ENCODE measurements at regions not wholly inside any gene's neighbourhood (a gene's known extent, or its start where the extent isn't known, plus 50 kb on each side); places are given as distances from the start of the nearest gene placed in this dataset.

DNA sequence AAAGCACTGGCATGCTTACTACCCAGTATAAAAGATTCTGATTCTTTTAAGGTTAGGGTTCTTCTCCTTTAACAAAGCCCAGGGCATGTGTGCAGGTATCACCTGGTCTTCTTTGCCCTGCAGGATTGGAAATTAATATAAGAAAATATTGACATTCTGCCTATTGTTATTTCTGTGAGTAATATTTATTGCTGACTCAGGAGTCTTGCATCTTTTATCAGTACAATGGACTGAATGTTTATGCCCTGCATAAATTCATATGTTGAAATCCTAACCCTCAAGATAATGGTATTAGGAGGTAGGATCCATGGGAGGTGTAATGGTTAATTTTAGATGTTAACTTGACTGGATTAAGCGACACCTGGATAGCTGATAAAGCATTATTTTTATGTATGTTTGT is 189.0 kb downstream of the LRRC70 start:
- no peak overlapping the region for H3K4me3 ChIP-seq
- DNase-seq (ENCODE audit: extremely low read depth in 1 of 4, low spot score in 3 of 4), result no peak
- no peaks in the 10 kb centered on the region for H3K36me3 ChIP-seq (ENCODE audit: control insufficient read depth, insufficient read depth, low read length)
- no peaks in the 10 kb centered on the region for H3K4me1 ChIP-seq (replicated peaks in 1 of 2; ENCODE audit: control insufficient read depth in 2 of 2, insufficient read depth in 2 of 2, low read length in 2 of 2)
- no peaks in the 10 kb centered on the region for H3K27me3 ChIP-seq (ENCODE audit: control insufficient read depth in 2 of 2, insufficient read depth in 2 of 2, low read length in 2 of 2)
- H3K9ac ChIP-seq (ENCODE audit: insufficient read depth in 1 of 2, low read depth in 2 of 2, low read length in 2 of 2), result no peak overlapping the region
- no peak overlapping the region for H3K27ac ChIP-seq (ENCODE audit: extremely low read depth, low read depth, low read length)
- FAIRE-seq, result no peak
- BruUV-seq (replicated peaks), result no TSS peak
- H2AFZ ChIP-seq (ENCODE audit: low read depth, low read length), result no peak overlapping the region
- ATAC-seq, result no peak
- in situ Hi-C loops (cut with MboI) (no loop called here), intact Hi-C loops (cut with micrococcal nuclease) (no loop called here)
- POLR2A ChIA-PET, result interaction anchor here (0.8 kb wide), 1 partner anchor 716 kb away, joined by 3 read pairs; no protein-coding TSS in a partner anchor
- no peaks in the 10 kb centered on the region for H4K20me1 ChIP-seq (replicated peaks; ENCODE audit: control insufficient read depth, insufficient read depth, low read length)
- no peak overlapping the region for H3K4me2 ChIP-seq (ENCODE audit: insufficient read depth, low read length)
- no peaks in the 10 kb centered on the region for H3K9me3 ChIP-seq (replicated peaks; ENCODE audit: control insufficient read depth, insufficient read depth, low read depth, low read length)
- no peaks in the 10 kb centered on the region for H3K9me1 ChIP-seq (ENCODE audit: control insufficient read depth, insufficient read depth, low read length)
- TF ChIP-seq MAFK (IDR thresholded peaks at IDR 0.05; ENCODE audit: low read length), result peak; percentile 93
- TF ChIP-seq C11orf30 (IDR thresholded peaks at IDR 0.05; ENCODE audit: low read depth), result peak; percentile 83
- TF ChIP-seq MAFF (IDR thresholded peaks at IDR 0.05; ENCODE audit: low read length), result peak; percentile 93
- TF ChIP-seq MAFG (tag; conservative IDR thresholded peaks at IDR 0.05), result peak; percentile 89
- peak; percentile 91 for TF ChIP-seq ZNF316 (IDR thresholded peaks at IDR 0.05)
- no peak for TF ChIP-seq SRSF3 (IDR thresholded peaks at IDR 0.05; ENCODE audit: insufficient read depth, low read length)
- TF ChIP-seq DDX20 (tag; IDR thresholded peaks at IDR 0.05; ENCODE audit: low read depth), result no peak
- H3K79me2 ChIP-seq (ENCODE audit: control insufficient read depth, insufficient read depth, low read length), result no peaks in the 10 kb centered on the region
- WGBS (ENCODE audit: insufficient coverage, low coverage, missing lambda C conversion rate), result 0% methylated on average over 1 of the region's 1 CpG
- CTCF ChIA-PET (ENCODE audit: low intra/inter-chr PET ratio), result no interaction called here

DNA sequence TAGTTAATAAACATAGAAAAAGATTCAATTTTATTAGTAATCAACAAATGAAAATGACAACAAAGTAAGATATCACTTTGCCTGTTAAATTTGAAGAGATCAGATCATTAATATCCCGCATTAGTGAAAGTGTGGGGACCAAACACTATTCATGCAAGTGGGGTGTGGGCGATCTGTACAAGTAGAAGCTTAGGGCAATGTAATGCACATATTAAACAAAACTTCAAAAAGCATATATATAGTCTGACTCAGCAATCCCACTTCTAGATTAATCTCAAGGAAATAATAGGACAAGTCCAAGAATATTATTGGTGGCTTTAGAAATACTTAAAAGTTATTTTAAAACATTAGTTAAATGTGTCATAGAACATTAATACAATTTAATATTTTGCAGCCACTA is 188.5 kb downstream of the LRRC70 start:
- BruUV-seq (replicated peaks), result no TSS peak
- 0% methylated on average over 2 of the region's 2 CpGs for WGBS (ENCODE audit: insufficient coverage, low coverage, missing lambda C conversion rate)
- intact Hi-C loops (cut with micrococcal nuclease), result no loop called here
- Histone ChIP-seq H3K27me3 (ENCODE audit: control insufficient read depth in 2 of 2, insufficient read depth in 2 of 2, low read length in 2 of 2) (no peaks in the 10 kb centered on the region), H2AFZ (ENCODE audit: low read depth, low read length) (no peak overlapping the region), H3K4me1 (replicated peaks in 1 of 2; ENCODE audit: control insufficient read depth in 2 of 2, insufficient read depth in 2 of 2, low read length in 2 of 2) (no peaks in the 10 kb centered on the region), H3K79me2 (ENCODE audit: control insufficient read depth, insufficient read depth, low read length) (no peaks in the 10 kb centered on the region), H3K9ac (ENCODE audit: insufficient read depth in 1 of 2, low read depth in 2 of 2, low read length in 2 of 2) (no peak overlapping the region), H3K36me3 (ENCODE audit: control insufficient read depth, insufficient read depth, low read length) (no peaks in the 10 kb centered on the region), H4K20me1 (replicated peaks; ENCODE audit: control insufficient read depth, insufficient read depth, low read length) (no peaks in the 10 kb centered on the region), H3K9me1 (ENCODE audit: control insufficient read depth, insufficient read depth, low read length) (no peaks in the 10 kb centered on the region), H3K4me3 (no peak overlapping the region), H3K4me2 (ENCODE audit: insufficient read depth, low read length) (no peak overlapping the region), H3K27ac (ENCODE audit: extremely low read depth, low read depth, low read length) (no peak overlapping the region), H3K9me3 (replicated peaks; ENCODE audit: control insufficient read depth, insufficient read depth, low read depth, low read length) (no peaks in the 10 kb centered on the region)
- in situ Hi-C loops (cut with MboI), result no loop called here
- ChIA-PET CTCF (ENCODE audit: low intra/inter-chr PET ratio) (no interaction called here), POLR2A (no interaction called here)
- no peak for ATAC-seq
- FAIRE-seq, result no peak
- no peak for DNase-seq (ENCODE audit: extremely low read depth in 1 of 4, low spot score in 3 of 4)

Measured in K562 (cell line).